ENCODE measurements at regions not wholly inside any gene's neighbourhood (a gene's known extent, or its start where the extent isn't known, plus 50 kb on each side); places are given as distances from the start of the nearest gene placed in this dataset.
A peak's percentile ranks its signal among the peaks of the same experiment; 100 is the strongest.

DNA sequence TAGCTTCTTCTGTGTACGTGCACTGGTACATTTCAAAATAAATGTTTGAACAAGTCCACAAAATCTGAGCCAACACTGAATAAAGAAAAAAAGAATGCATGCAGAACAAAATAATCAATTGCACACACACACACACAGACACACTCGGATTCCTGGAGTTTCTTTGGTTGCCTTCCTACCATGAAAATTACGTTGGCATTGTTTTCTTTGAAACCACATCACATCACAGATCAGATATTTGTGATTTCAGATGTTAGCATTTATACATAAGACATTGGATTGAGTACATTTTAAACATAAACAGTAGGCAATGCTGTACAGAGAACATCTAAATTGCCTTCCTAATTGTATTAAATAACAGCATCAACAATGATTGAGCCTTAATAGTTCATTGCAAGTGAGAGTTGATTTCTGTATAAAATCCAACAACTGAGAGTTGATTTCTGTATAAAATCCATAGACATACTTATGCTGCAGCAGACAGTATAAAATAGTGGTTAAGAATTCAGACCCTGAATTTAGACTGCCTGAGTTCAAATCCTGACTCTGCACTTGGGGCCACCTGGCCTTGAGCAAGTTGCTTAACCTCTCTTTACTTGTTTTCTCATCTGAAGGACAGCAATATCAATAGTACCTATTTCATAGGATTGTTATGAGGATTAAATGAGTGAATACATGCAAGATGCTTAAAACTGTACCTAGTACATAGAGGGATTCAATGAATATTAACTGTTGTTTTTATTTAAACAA, 101.7 kb upstream of the IFNE start:
- TF ChIP-seq, protein P1, sequence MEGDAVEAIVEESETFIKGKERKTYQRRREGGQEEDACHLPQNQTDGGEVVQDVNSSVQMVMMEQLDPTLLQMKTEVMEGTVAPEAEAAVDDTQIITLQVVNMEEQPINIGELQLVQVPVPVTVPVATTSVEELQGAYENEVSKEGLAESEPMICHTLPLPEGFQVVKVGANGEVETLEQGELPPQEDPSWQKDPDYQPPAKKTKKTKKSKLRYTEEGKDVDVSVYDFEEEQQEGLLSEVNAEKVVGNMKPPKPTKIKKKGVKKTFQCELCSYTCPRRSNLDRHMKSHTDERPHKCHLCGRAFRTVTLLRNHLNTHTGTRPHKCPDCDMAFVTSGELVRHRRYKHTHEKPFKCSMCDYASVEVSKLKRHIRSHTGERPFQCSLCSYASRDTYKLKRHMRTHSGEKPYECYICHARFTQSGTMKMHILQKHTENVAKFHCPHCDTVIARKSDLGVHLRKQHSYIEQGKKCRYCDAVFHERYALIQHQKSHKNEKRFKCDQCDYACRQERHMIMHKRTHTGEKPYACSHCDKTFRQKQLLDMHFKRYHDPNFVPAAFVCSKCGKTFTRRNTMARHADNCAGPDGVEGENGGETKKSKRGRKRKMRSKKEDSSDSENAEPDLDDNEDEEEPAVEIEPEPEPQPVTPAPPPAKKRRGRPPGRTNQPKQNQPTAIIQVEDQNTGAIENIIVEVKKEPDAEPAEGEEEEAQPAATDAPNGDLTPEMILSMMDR (IDR thresholded peaks at IDR 0.05; ENCODE audit: insufficient read depth, low read length) = no peak
- H3K4me3 ChIP-seq (ENCODE audit: low read depth, low read length) = no peak overlapping the region
- DNase-seq (ENCODE audit: low read depth) = no peak

DNA sequence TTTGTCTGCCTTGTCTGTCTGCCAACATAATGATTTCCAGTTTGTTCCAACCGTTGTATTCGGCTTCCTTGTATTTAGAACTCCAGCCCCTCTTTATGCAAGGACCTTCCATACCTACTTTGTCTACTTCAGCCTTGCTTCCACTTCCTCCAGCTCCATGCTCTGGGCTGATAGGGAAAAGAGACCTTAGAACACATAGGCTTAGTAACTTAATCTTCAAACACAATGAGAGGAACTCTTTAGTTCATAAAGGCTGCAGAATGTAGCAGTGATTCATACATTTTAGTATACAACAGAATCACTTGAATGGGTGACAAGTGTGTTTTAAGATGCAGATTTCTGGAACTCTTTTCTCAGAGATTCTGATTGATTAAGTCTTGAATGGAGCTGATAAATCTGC, 102.8 kb upstream of the IFNE start:
- TF ChIP-seq, protein P1 (IDR thresholded peaks at IDR 0.05; ENCODE audit: insufficient read depth, low read length) = no peak
- DNase-seq (ENCODE audit: low read depth) = no peak
- no peak overlapping the region for H3K4me3 ChIP-seq (ENCODE audit: low read depth, low read length)

DNA sequence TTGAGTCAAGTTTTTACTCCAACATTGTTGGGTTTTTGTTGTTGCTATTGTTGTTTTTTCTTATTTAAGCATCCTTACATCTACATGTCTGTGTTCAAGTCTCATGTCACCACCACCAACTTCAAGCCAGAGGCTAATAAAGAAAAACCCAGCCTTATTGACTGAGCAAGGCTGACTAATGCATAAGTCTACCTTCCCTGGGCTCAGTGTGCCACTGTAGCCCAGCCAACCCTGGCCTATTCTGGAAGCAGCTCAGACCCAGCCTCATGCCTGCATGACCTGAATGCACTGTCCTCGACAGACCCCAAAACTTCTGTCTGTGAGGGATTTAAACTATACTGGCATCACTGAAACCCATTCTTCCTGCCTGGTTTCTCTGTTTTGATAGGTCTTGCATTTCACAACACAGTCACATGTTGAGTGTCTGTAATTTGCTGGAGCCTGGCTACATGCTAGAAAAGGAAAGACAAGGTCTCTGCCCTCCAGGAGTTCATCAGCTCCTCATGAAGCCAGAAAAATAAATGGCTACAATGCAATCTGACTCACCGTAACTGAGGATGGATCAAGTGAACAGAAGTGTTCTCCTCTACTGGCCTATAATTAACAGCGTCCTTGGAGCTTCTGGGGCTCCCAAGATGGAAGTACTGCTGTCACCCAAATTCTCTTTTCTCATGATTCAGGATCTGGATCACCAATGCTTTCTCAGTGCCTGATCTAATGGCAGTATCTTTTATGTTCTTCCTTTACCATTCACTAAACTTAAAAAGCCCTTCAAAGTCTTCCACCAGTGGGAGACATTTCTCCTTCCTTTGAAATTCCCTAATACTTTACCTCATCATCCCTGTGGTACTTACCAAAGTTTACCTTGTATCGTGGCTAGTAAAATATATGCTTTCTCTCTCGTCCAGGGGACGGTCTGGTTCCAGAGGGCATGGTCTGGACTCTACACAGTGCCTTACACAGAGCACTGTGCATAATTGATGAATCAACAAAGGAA, 103.9 kb upstream of the IFNE start:
- TF ChIP-seq, protein P1 (IDR thresholded peaks at IDR 0.05; ENCODE audit: insufficient read depth, low read length) = peak; percentile 47
- H3K4me3 ChIP-seq (ENCODE audit: low read depth, low read length) = no peak overlapping the region
- peak; percentile 63 for DNase-seq (ENCODE audit: low read depth)

DNA sequence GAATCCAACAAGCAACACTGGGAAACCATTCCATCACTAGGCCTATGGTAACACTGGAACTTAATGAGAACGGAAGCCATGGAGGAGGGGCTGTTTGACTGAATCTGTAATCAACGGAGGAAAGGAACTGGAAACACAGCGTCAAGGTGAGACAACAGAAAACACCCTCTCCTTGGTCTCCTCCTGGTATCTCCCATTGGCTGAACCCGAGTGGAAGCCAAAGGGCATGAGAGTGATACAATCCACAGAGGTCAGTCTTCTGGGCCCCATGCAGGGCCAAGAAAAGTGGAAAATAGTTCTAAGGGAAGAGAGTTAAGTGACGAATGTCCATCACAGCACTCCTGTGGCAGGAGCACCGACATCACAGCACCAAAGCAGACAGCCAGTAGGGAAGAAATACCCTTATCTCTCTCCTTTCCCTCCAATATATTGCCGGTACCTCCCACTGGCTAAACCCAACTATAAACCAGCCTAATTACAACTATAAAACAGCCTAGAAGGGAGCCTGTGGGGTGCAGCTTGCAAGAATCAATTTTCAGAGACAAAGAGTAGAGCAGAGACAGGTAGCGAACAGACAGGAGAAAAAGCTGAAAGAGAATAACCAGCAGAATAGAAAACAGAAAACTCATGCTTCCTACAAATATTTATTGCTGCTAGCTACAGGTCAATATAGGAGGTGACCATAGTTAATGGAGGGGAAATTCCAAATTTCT, 107.4 kb upstream of the IFNE start:
- DNase-seq (ENCODE audit: low read depth) = no peak
- H3K4me3 ChIP-seq (ENCODE audit: low read depth, low read length) = peak overlapping the region; percentile 7
- TF ChIP-seq, protein P1 (IDR thresholded peaks at IDR 0.05; ENCODE audit: insufficient read depth, low read length) = no peak

DNA sequence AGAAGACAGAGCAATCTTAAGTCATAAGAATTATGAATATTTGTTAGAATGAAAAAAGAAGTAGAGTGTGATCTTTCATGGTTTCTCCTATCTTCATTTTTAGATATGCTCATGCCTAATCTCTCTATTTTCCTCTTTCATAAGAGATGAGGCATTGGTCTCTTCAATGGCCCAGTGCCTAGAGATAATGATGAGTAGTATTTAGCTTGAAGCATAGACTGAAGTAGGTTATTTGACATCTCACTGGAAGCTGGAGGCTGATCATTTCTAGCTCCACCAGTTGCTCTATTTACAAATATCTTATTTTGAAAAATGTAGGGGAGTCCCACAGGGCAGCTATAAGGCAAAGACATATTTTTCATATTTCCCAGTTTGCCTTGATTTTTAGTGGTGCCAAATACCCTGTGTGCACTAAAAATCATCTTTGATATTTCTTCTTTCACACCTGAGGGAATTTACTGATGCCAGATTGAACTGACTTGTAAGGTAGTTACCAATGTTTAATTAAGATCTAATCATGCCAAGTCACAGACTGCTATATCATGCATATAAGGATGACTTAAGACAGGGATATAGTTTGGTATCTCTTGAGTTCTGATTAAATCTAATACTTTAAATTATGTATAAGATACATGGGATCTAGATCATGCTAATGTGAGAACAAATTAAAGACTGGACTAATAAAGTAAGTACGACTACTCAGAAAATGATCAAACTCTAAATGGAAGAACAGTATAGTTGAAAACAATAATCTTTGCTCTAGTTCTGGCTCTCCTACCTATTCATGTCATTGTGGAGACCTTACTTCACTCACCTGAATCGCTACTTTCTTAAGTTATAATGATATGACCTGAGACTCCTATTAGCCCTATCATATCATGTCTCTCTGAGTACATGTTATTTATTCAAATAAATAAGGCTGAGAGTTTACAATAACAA, 108.2 kb upstream of the IFNE start:
- TF ChIP-seq, protein P1 (IDR thresholded peaks at IDR 0.05; ENCODE audit: insufficient read depth, low read length) = no peak
- peak; percentile 59 for DNase-seq (ENCODE audit: low read depth)

More for the DNA sequence above, 108.2 kb upstream of the IFNE start:
- H3K4me3 ChIP-seq (ENCODE audit: low read depth, low read length) = peak overlapping the region; percentile 57
